ENCODE measurements at regions not wholly inside any gene's neighbourhood (a gene's known extent, or its start where the extent isn't known, plus 50 kb on each side); places are given as distances from the start of the nearest gene placed in this dataset.

DNA sequence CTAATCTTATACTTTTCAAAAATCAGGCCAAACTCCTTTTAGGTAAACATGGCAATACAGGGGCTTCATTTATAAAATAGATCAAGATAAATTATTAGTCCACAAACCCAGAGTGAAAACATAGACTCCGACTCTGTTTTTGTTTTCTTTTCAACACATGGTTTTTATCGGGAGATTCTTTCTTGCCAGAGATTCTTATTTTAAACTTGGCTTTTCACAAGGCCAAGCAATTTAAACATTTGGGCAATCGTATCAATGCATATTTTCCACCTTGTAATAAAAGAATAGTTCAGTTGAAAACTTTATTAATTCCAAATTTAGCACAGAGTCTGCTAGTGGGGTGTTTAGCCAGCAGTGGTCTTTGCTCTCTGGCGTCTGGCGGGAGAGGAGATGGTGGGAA lies 71.9 kb downstream of the SOX11 start:
- DNase-seq (ENCODE audit: low spot score) = no peak
- H3K4me1 Mint-ChIP-seq (ENCODE audit: low read depth) = peaks cover 43% of the 10 kb centered on the region
- no peaks in the 10 kb centered on the region for H3K9me3 Mint-ChIP-seq (ENCODE audit: low read depth)
- no peak overlapping the region for H3K4me3 Mint-ChIP-seq (ENCODE audit: unreplicated experiment)
- no peaks in the 10 kb centered on the region for H3K36me3 Mint-ChIP-seq (ENCODE audit: low read depth)
- H3K27me3 Mint-ChIP-seq (ENCODE audit: low read depth) = peaks cover 3% of the 10 kb centered on the region
- no peak overlapping the region for H3K27ac Mint-ChIP-seq (ENCODE audit: unreplicated experiment)
- TF ChIP-seq, protein P1, sequence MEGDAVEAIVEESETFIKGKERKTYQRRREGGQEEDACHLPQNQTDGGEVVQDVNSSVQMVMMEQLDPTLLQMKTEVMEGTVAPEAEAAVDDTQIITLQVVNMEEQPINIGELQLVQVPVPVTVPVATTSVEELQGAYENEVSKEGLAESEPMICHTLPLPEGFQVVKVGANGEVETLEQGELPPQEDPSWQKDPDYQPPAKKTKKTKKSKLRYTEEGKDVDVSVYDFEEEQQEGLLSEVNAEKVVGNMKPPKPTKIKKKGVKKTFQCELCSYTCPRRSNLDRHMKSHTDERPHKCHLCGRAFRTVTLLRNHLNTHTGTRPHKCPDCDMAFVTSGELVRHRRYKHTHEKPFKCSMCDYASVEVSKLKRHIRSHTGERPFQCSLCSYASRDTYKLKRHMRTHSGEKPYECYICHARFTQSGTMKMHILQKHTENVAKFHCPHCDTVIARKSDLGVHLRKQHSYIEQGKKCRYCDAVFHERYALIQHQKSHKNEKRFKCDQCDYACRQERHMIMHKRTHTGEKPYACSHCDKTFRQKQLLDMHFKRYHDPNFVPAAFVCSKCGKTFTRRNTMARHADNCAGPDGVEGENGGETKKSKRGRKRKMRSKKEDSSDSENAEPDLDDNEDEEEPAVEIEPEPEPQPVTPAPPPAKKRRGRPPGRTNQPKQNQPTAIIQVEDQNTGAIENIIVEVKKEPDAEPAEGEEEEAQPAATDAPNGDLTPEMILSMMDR (IDR thresholded peaks at IDR 0.05) = no peak

- Mint-ChIP-seq H3K4me3 (ENCODE audit: unreplicated experiment) (peak overlapping the region; percentile 17), H3K9me3 (ENCODE audit: low read depth) (no peaks in the 10 kb centered on the region), H3K27me3 (ENCODE audit: low read depth) (peaks cover 3% of the 10 kb centered on the region), H3K27ac (ENCODE audit: unreplicated experiment) (peak overlapping the region; percentile 84), H3K4me1 (ENCODE audit: low read depth) (peaks cover 43% of the 10 kb centered on the region), H3K36me3 (ENCODE audit: low read depth) (no peaks in the 10 kb centered on the region)
- TF ChIP-seq, protein P1 (IDR thresholded peaks at IDR 0.05) = no peak
- no peak for DNase-seq (ENCODE audit: low spot score)
Observed at GRCh38 chr2:5766056-5766455, 73.9 kb downstream of the SOX11 start.

- no peaks in the 10 kb centered on the region for H3K36me3 Mint-ChIP-seq (ENCODE audit: low read depth)
- peaks cover 3% of the 10 kb centered on the region for H3K27me3 Mint-ChIP-seq (ENCODE audit: low read depth)
- peaks cover 43% of the 10 kb centered on the region for H3K4me1 Mint-ChIP-seq (ENCODE audit: low read depth)
- no peak for DNase-seq (ENCODE audit: low spot score)
- H3K4me3 Mint-ChIP-seq (ENCODE audit: unreplicated experiment) = no peak overlapping the region
- TF ChIP-seq, protein P1 (IDR thresholded peaks at IDR 0.05) = no peak
- H3K9me3 Mint-ChIP-seq (ENCODE audit: low read depth) = no peaks in the 10 kb centered on the region
- H3K27ac Mint-ChIP-seq (ENCODE audit: unreplicated experiment) = peak overlapping the region; percentile 84
Observed at GRCh38 chr2:5766561-5766960, 74.4 kb downstream of the SOX11 start.

GRCh38 chr2:5777131-5777535 lies 84.9 kb downstream of the SOX11 start:
- no peak for DNase-seq (ENCODE audit: low spot score)
- no peaks in the 10 kb centered on the region for H3K27me3 Mint-ChIP-seq (ENCODE audit: low read depth)
- TF ChIP-seq, protein P1 (IDR thresholded peaks at IDR 0.05) = no peak
- peaks cover 11% of the 10 kb centered on the region for H3K4me1 Mint-ChIP-seq (ENCODE audit: low read depth)
- peaks cover 6% of the 10 kb centered on the region for H3K9me3 Mint-ChIP-seq (ENCODE audit: low read depth)
- no peak overlapping the region for H3K4me3 Mint-ChIP-seq (ENCODE audit: unreplicated experiment)
- H3K36me3 Mint-ChIP-seq (ENCODE audit: low read depth) = no peaks in the 10 kb centered on the region
- peak overlapping the region; percentile 60 for H3K27ac Mint-ChIP-seq (ENCODE audit: unreplicated experiment)

DNA sequence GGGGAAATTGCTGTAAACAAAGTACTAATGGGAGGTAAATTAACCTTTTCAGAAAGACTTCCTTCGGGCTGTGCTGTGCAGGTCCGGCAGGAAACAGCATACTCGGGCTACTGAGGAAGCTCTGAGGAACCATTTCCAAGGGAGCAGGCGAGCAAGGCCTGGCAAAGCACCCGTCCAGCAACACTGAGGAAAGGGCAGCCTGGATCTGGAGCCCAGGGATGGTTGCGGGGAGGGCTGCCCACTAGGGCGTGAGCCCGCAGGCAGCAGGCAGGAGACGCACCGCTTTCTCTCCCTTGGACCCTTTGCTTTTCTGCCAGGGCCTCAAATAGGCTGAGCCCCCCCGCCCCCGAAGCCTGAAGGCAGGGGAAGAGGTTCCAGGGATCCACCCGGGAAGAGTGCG lies 89.5 kb downstream of the SOX11 start:
- TF ChIP-seq, protein P1 (IDR thresholded peaks at IDR 0.05) = no peak
- peaks cover 11% of the 10 kb centered on the region for H3K4me1 Mint-ChIP-seq (ENCODE audit: low read depth)
- no peaks in the 10 kb centered on the region for H3K27me3 Mint-ChIP-seq (ENCODE audit: low read depth)
- H3K4me3 Mint-ChIP-seq (ENCODE audit: unreplicated experiment) = no peak overlapping the region
- DNase-seq (ENCODE audit: low spot score) = no peak
- no peak overlapping the region for H3K27ac Mint-ChIP-seq (ENCODE audit: unreplicated experiment)
- peaks cover 4% of the 10 kb centered on the region for H3K9me3 Mint-ChIP-seq (ENCODE audit: low read depth)
- H3K36me3 Mint-ChIP-seq (ENCODE audit: low read depth) = no peaks in the 10 kb centered on the region

All from chondrocyte (in vitro differentiated cells).